Stomach (tissue), 4 donors: ENCODE measurements at regions not wholly inside any gene's neighbourhood (a gene's known extent, or its start where the extent isn't known, plus 50 kb on each side); places are given as distances from the start of the nearest gene placed in this dataset.

Source experiments
- EP300 ChIP-seq: sonication (generic); formaldehyde crosslinking; IDR thresholded peaks from one replicate; pipeline ENCODE4 v1.6.1; 2017; ENCODE audit warnings: antibody characterized with exemption
- POLR2A ChIP-seq, 4 donors: fragments of 450-650 bp; IDR thresholded peaks; one replicate each; pipeline ENCODE4 v1.6.1; 2016; ENCODE audit warnings: antibody characterized with exemption in 4 of 4, control low read depth in 2 of 4, mild to moderate bottlenecking in 1 of 4, moderate library complexity in 1 of 4

DNA sequence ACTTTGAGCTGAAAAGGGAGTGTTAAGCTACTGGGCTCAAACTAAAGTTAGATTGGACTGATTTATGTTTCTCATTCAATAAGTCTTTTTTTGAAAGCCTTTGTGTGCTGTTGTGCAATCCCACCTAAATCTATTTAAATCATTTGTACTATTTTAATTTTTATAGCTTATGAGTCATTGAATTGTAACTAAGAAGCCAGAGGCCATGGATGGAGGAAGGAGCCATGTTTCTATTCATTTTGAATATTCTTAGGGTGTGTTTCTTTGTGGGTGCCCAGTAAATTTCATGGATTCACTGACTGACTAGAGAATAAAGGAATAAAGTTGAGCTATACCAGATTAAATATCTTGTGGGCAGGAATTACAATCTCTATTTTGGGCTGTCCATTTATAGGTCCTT is 238.5 kb downstream of the KIF4B start:
- TF ChIP-seq EP300 (no peak), POLR2A (IDR thresholded peaks at IDR 0.05) (no peak)
